HG03097 (cell line): ENCODE measurements at regions not wholly inside any gene's neighbourhood (a gene's known extent, or its start where the extent isn't known, plus 50 kb on each side); places are given as distances from the start of the nearest gene placed in this dataset.

Experiments
- ATAC-seq: cut with Tn5 transposase; IDR thresholded peaks from one replicate; pipeline ENCODE4 v1.9.1; 2021; ENCODE audit not compliant: unreplicated experiment, low FRiP score

- ATAC-seq = no peak
These were observed 367.0 kb upstream of the CADM1 start for GRCh38 chr11:115871161-115871760.

GRCh38 chr11:115869780-115870431, 365.7 kb upstream of the CADM1 start:
- ATAC-seq = peak; percentile 49

- ATAC-seq = no peak
These were observed 364.9 kb upstream of the CADM1 start for GRCh38 chr11:115869131-115869530.

- no peak for ATAC-seq
These were observed 356.0 kb upstream of the CADM1 start for GRCh38 chr11:115860246-115860645.

GRCh38 chr11:115848611-115849010, 344.4 kb upstream of the CADM1 start:
- ATAC-seq = no peak

- no peak for ATAC-seq
These were observed 343.9 kb upstream of the CADM1 start for GRCh38 chr11:115848080-115848479.

- ATAC-seq = no peak
These were observed 341.7 kb upstream of the CADM1 start for GRCh38 chr11:115845872-115846271.

GRCh38 chr11:115843685-115844084, 339.5 kb upstream of the CADM1 start:
- ATAC-seq = no peak

- no peak for ATAC-seq
These were observed 338.9 kb upstream of the CADM1 start for GRCh38 chr11:115843111-115843510.

GRCh38 chr11:115820026-115820425, 315.8 kb upstream of the CADM1 start:
- ATAC-seq = no peak

- no peak for ATAC-seq
These were observed 314.8 kb upstream of the CADM1 start for GRCh38 chr11:115819014-115819413.

- no peak for ATAC-seq
These were observed 313.7 kb upstream of the CADM1 start for GRCh38 chr11:115817844-115818468.

- ATAC-seq = no peak
These were observed 304.2 kb upstream of the CADM1 start for GRCh38 chr11:115808351-115808940.

- ATAC-seq = no peak
These were observed 301.8 kb upstream of the CADM1 start for GRCh38 chr11:115806056-115806455.

GRCh38 chr11:115803073-115803740, 299.0 kb upstream of the CADM1 start:
- ATAC-seq = no peak

- no peak for ATAC-seq
These were observed 298.4 kb upstream of the CADM1 start for GRCh38 chr11:115802641-115803040.

- no peak for ATAC-seq
These were observed 288.7 kb upstream of the CADM1 start for GRCh38 chr11:115792903-115793302.

GRCh38 chr11:115787302-115787701, 283.1 kb upstream of the CADM1 start:
- ATAC-seq = no peak

GRCh38 chr11:115784796-115785521, 280.7 kb upstream of the CADM1 start:
- ATAC-seq = no peak

- no peak for ATAC-seq
These were observed 276.6 kb upstream of the CADM1 start for GRCh38 chr11:115780646-115781362.
